Keratinocyte (primary cell): ENCODE measurements at regions not wholly inside any gene's neighbourhood (a gene's known extent, or its start where the extent isn't known, plus 50 kb on each side); places are given as distances from the start of the nearest gene placed in this dataset.

Source experiments
- EZH2 ChIP-seq: IDR thresholded peaks from one replicate; pipeline ENCODE4 v1.6.1; 2012; ENCODE audit warnings: inconsistent platforms, mild to moderate bottlenecking, low read length, moderate library complexity
- TF ChIP-seq, protein P1 (sequence below), 3 experiments: IDR thresholded peaks in 1 of 3; conservative IDR thresholded peaks in 1 of 3; optimal IDR thresholded peaks in 1 of 3; 2 replicates in 2 of 3; 3 replicates in 1 of 3; pipeline versions ENCODE3 to v1.5.1; 2011; ENCODE audit warnings: low read length in 3 of 3, mild to moderate bottlenecking in 3 of 3, moderate library complexity in 2 of 3, control low read depth in 1 of 3, inconsistent platforms in 1 of 3; ENCODE audit not compliant: insufficient read depth in 2 of 3; ENCODE audit errors: extremely low read depth in 1 of 3

DNA sequence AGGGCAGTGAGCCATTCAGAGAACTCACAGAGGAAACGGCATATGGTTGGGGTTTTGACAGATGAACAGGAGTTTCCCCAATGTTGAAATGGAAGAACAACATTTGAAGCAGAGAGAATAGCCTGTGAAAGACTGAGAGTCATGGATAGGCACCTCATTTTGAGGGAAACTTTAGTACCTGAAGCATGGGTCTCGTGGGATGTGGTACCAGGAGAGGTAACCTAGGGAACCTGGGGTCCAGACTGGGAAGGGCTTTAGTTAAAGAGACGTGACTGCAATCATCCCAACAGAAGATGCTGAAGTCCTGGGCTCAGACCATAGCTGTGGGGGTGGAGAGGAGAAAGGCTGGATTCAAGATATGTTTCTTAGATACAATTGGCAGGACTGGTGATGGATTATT lies 137.8 kb upstream of the CCL2 start:
- TF ChIP-seq, protein P1, sequence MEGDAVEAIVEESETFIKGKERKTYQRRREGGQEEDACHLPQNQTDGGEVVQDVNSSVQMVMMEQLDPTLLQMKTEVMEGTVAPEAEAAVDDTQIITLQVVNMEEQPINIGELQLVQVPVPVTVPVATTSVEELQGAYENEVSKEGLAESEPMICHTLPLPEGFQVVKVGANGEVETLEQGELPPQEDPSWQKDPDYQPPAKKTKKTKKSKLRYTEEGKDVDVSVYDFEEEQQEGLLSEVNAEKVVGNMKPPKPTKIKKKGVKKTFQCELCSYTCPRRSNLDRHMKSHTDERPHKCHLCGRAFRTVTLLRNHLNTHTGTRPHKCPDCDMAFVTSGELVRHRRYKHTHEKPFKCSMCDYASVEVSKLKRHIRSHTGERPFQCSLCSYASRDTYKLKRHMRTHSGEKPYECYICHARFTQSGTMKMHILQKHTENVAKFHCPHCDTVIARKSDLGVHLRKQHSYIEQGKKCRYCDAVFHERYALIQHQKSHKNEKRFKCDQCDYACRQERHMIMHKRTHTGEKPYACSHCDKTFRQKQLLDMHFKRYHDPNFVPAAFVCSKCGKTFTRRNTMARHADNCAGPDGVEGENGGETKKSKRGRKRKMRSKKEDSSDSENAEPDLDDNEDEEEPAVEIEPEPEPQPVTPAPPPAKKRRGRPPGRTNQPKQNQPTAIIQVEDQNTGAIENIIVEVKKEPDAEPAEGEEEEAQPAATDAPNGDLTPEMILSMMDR (optimal IDR thresholded peaks at IDR 0.05 in 1 of 3, IDR thresholded peaks at IDR 0.05 in 1 of 3, conservative IDR thresholded peaks at IDR 0.05 in 1 of 3; ENCODE audit: extremely low read depth in 1 of 3, insufficient read depth in 2 of 3, low read length in 3 of 3), result no peak
- no peak for TF ChIP-seq EZH2
